GM23338 (cell line): ENCODE measurements at regions not wholly inside any gene's neighbourhood (a gene's known extent, or its start where the extent isn't known, plus 50 kb on each side); places are given as distances from the start of the nearest gene placed in this dataset.

Experiments used
- ATAC-seq: fragments of 200-7000 bp; cut with Tn5 transposase; 3 replicates; pipeline ENCODE4 v1.9.1; 2020
- DNase-seq: peaks from one replicate; pipeline ENCODE4 v3.0.0-alpha.2; 2015; ENCODE audit warnings: low spot score
- H2AFZ ChIP-seq: fragments of 200-600 bp; sonication (generic); 2 replicates; pipeline ENCODE4 v1.8.0; 2016; ENCODE audit warnings: antibody characterized with exemption, mild to moderate bottlenecking, moderate library complexity
- H3F3A ChIP-seq: fragments of 200-600 bp; sonication (generic); replicated peaks from 2 replicates; pipeline ENCODE4 v1.8.0; 2017; ENCODE audit warnings: antibody characterized with exemption, mixed run types, low read depth
- H3K27ac ChIP-seq: fragments of 200-600 bp; sonication (generic); 2 replicates; pipeline ENCODE4 v1.6.1; 2016; ENCODE audit warnings: low read depth
- H3K27me3 ChIP-seq: fragments of 200-600 bp; sonication (generic); 2 replicates; pipeline ENCODE4 v1.8.0; 2016; ENCODE audit warnings: mild to moderate bottlenecking, mixed run types, moderate library complexity; ENCODE audit not compliant: insufficient read depth
- H3K36me3 ChIP-seq: fragments of 200-600 bp; sonication (generic); 2 replicates; pipeline ENCODE4 v1.8.0; 2016; ENCODE audit warnings: mild to moderate bottlenecking; ENCODE audit not compliant: insufficient read depth
- H3K4me1 ChIP-seq: fragments of 200-600 bp; sonication (generic); 2 replicates; pipeline ENCODE4 v1.8.0; 2016; ENCODE audit warnings: mild to moderate bottlenecking, moderate library complexity; ENCODE audit not compliant: insufficient read depth
- H3K4me2 ChIP-seq: fragments of 200-600 bp; sonication (generic); 2 replicates; pipeline ENCODE4 v1.7.1; 2017; ENCODE audit warnings: mixed run types
- H3K4me3 ChIP-seq: fragments of 200-600 bp; sonication (generic); 2 replicates; pipeline ENCODE4 v1.6.1; 2016; ENCODE audit warnings: mixed run types
- H3K79me2 ChIP-seq: fragments of 200-600 bp; sonication (generic); replicated peaks from 2 replicates; pipeline ENCODE4 v1.8.0; 2017; ENCODE audit warnings: mild to moderate bottlenecking; ENCODE audit not compliant: insufficient read depth
- H3K9me2 ChIP-seq: fragments of 200-600 bp; sonication (generic); 2 replicates; pipeline ENCODE4 v1.8.0; 2017; ENCODE audit not compliant: insufficient read depth
- H4K20me1 ChIP-seq: fragments of 200-600 bp; sonication (generic); replicated peaks from 2 replicates; pipeline ENCODE4 v1.8.0; 2017; ENCODE audit warnings: mild to moderate bottlenecking; ENCODE audit not compliant: insufficient read depth
- H3K27ac Mint-ChIP-seq: 2 replicates; pipeline ENCODE4 v1.8.0; 2020; ENCODE audit warnings: inconsistent platforms, mild to moderate bottlenecking, moderate library complexity, mixed read lengths
- H3K27me3 Mint-ChIP-seq: 3 replicates; pipeline ENCODE4 v1.8.0; 2022; ENCODE audit warnings: low read depth, mild to moderate bottlenecking, moderate library complexity, mixed read lengths, inconsistent platforms; ENCODE audit not compliant: insufficient read depth, poor library complexity
- H3K36me3 Mint-ChIP-seq: 3 replicates; pipeline ENCODE4 v1.8.0; 2021; ENCODE audit warnings: low read depth, mild to moderate bottlenecking, inconsistent platforms, moderate library complexity, mixed read lengths
- H3K4me1 Mint-ChIP-seq: 3 replicates; pipeline ENCODE4 v1.8.0; 2020; ENCODE audit warnings: mild to moderate bottlenecking, inconsistent platforms, mixed read lengths
- H3K4me3 Mint-ChIP-seq: 3 replicates; pipeline ENCODE4 v1.8.0; 2021; ENCODE audit warnings: moderate library complexity, mild to moderate bottlenecking, inconsistent platforms, mixed read lengths
- H3K9me3 Mint-ChIP-seq: 3 replicates; pipeline ENCODE4 v1.8.0; 2020; ENCODE audit warnings: moderate library complexity, mild to moderate bottlenecking, inconsistent platforms, mixed read lengths
- CREB1 ChIP-seq: fragments of 250-450 bp; sonication (Bioruptor Pico); IDR thresholded peaks from 2 replicates; pipeline ENCODE4 v1.5.0; 2020; ENCODE audit warnings: low read depth, mild to moderate bottlenecking, moderate library complexity
- EZH2 ChIP-seq: fragments of 200-600 bp; sonication (generic); IDR thresholded peaks from one replicate; pipeline ENCODE4 v1.8.0; 2017; ENCODE audit warnings: antibody characterized with exemption, mild to moderate bottlenecking, low read depth; ENCODE audit not compliant: unreplicated experiment
- EZH2phosphoT487 ChIP-seq: fragments of 200-600 bp; sonication (generic); IDR thresholded peaks from one replicate; pipeline ENCODE4 v1.8.1; 2018; ENCODE audit warnings: antibody characterized with exemption; ENCODE audit not compliant: unreplicated experiment
- JUNB ChIP-seq: IDR thresholded peaks from one replicate; pipeline ENCODE4 v1.6.1; 2016; ENCODE audit warnings: antibody characterized with exemption; ENCODE audit not compliant: unreplicated experiment
- NANOG ChIP-seq: IDR thresholded peaks from 2 replicates; pipeline ENCODE4 v1.6.1; 2016; ENCODE audit warnings: antibody characterized with exemption, borderline replicate concordance
- POLR2AphosphoS5 ChIP-seq: IDR thresholded peaks from 2 replicates; pipeline ENCODE4 v1.6.1; 2016; ENCODE audit warnings: antibody characterized with exemption, low read depth
- STAT1 ChIP-seq: IDR thresholded peaks from one replicate; pipeline ENCODE4 v1.6.1; 2016; ENCODE audit warnings: antibody characterized with exemption; ENCODE audit not compliant: unreplicated experiment
- ZNF114 ChIP-seq: fragments of 250-450 bp; sonication (Bioruptor Pico); IDR thresholded peaks from 2 replicates; pipeline ENCODE4 v1.5.0; 2020; ENCODE audit warnings: mild to moderate bottlenecking, moderate library complexity
- ZNF331 ChIP-seq: fragments of 250-450 bp; sonication (Bioruptor Pico); IDR thresholded peaks from 2 replicates; pipeline ENCODE4 v1.5.0; 2020; ENCODE audit warnings: low read depth, mild to moderate bottlenecking, moderate library complexity
- TF ChIP-seq, protein P1 (sequence below): IDR thresholded peaks from 2 replicates; pipeline ENCODE4 v1.6.1; 2016; ENCODE audit warnings: antibody characterized with exemption
- TF ChIP-seq, protein P2 (sequence below), 2 experiments: fragments of 200-600 bp in 1 of 2; sonication (generic) in 1 of 2; conservative IDR thresholded peaks; 2 replicates each; pipeline versions ENCODE4 v1.5.1 to v1.6.1; 2016 to 2017; ENCODE audit warnings: antibody characterized with exemption in 2 of 2, low read depth in 2 of 2, mild to moderate bottlenecking in 2 of 2, moderate library complexity in 1 of 2
- TF ChIP-seq, protein P3 (sequence below): fragments of 250-450 bp; sonication (Bioruptor Pico); IDR thresholded peaks from 2 replicates; pipeline ENCODE4 v1.5.0; 2020; ENCODE audit warnings: mild to moderate bottlenecking, moderate library complexity

DNA sequence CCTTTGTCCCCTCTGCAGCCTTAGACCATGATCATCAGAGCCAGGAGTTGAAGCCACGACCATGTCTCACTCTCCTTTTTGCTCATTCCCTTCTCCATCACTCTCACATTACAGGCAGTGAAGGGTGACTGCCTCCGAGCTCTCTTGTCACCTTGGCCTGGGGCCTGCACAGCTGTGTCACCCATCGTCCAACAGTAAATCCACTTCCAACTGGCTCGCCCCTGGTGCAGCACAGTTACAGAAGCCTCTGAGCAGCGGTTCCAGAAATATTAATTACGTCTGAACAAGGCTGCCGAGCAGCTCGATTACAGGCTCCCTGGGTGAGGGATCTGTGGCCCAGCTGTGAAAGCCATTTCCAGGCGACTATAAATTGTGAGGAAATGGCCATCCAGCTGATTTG is 528.2 kb downstream of the NR2F2 start (continued):
- TF ChIP-seq EZH2 (no peak), JUNB (no peak), ZNF331 (CRISPR knock-in tag) (no peak), ZNF114 (no peak)
- TF ChIP-seq, protein P1, sequence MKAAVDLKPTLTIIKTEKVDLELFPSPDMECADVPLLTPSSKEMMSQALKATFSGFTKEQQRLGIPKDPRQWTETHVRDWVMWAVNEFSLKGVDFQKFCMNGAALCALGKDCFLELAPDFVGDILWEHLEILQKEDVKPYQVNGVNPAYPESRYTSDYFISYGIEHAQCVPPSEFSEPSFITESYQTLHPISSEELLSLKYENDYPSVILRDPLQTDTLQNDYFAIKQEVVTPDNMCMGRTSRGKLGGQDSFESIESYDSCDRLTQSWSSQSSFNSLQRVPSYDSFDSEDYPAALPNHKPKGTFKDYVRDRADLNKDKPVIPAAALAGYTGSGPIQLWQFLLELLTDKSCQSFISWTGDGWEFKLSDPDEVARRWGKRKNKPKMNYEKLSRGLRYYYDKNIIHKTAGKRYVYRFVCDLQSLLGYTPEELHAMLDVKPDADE: no peak
- TF ChIP-seq, protein P2, sequence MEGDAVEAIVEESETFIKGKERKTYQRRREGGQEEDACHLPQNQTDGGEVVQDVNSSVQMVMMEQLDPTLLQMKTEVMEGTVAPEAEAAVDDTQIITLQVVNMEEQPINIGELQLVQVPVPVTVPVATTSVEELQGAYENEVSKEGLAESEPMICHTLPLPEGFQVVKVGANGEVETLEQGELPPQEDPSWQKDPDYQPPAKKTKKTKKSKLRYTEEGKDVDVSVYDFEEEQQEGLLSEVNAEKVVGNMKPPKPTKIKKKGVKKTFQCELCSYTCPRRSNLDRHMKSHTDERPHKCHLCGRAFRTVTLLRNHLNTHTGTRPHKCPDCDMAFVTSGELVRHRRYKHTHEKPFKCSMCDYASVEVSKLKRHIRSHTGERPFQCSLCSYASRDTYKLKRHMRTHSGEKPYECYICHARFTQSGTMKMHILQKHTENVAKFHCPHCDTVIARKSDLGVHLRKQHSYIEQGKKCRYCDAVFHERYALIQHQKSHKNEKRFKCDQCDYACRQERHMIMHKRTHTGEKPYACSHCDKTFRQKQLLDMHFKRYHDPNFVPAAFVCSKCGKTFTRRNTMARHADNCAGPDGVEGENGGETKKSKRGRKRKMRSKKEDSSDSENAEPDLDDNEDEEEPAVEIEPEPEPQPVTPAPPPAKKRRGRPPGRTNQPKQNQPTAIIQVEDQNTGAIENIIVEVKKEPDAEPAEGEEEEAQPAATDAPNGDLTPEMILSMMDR (conservative IDR thresholded peaks at IDR 0.05; ENCODE audit: low read depth in 2 of 2): no peak

DNA sequence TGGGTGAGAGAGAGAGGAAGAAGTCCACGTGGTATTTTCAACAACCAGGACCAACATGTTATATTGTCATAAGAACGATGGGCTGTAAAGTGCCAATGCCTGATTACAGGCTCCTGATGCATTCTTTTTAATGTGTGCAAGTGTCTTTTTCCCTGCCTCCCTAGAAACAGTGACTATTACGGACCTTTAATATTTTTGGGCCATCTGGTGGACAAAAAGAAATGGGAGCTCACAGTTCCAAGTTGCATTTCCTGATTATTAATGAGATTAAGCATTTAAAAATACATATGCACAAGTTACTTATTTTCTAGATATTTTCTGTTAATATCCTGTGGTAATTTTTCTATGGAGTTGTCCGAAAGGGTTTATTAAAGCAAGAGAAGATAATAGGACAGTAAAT is 530.2 kb downstream of the NR2F2 start:
- no peak overlapping the region for H3K4me2 ChIP-seq
- no peak overlapping the region for H3K4me3 Mint-ChIP-seq
- H3K27ac ChIP-seq: no peak overlapping the region
- H3K9me3 Mint-ChIP-seq: no peaks in the 10 kb centered on the region
- H3K36me3 ChIP-seq: no peaks in the 10 kb centered on the region
- peaks cover 3% of the 10 kb centered on the region; the same call in 2 of the 3 replicates for H3K4me1 Mint-ChIP-seq
- peaks cover 10% of the 10 kb centered on the region; the same call in 1 of the 2 replicates for H3K9me2 ChIP-seq
- H3K27me3 Mint-ChIP-seq: no peaks in the 10 kb centered on the region
- no peak for ATAC-seq
- DNase-seq: no peak
- H3F3A ChIP-seq: no peaks in the 10 kb centered on the region
- peaks cover 5% of the 10 kb centered on the region; the same call in 1 of the 2 replicates for H3K4me1 ChIP-seq
- no peaks in the 10 kb centered on the region for H3K79me2 ChIP-seq
- no peaks in the 10 kb centered on the region for H4K20me1 ChIP-seq
- no peak overlapping the region for H3K4me3 ChIP-seq
- no peaks in the 10 kb centered on the region for H3K36me3 Mint-ChIP-seq
- H3K27ac Mint-ChIP-seq: no peak overlapping the region
- H2AFZ ChIP-seq: no peak overlapping the region
- H3K27me3 ChIP-seq: no peaks in the 10 kb centered on the region
- TF ChIP-seq CREB1 (no peak), EZH2 (no peak), POLR2AphosphoS5 (no peak), ZNF331 (CRISPR knock-in tag) (no peak), JUNB (no peak), STAT1 (no peak), NANOG (no peak), ZNF114 (no peak), EZH2phosphoT487 (no peak)
- TF ChIP-seq, protein P3, sequence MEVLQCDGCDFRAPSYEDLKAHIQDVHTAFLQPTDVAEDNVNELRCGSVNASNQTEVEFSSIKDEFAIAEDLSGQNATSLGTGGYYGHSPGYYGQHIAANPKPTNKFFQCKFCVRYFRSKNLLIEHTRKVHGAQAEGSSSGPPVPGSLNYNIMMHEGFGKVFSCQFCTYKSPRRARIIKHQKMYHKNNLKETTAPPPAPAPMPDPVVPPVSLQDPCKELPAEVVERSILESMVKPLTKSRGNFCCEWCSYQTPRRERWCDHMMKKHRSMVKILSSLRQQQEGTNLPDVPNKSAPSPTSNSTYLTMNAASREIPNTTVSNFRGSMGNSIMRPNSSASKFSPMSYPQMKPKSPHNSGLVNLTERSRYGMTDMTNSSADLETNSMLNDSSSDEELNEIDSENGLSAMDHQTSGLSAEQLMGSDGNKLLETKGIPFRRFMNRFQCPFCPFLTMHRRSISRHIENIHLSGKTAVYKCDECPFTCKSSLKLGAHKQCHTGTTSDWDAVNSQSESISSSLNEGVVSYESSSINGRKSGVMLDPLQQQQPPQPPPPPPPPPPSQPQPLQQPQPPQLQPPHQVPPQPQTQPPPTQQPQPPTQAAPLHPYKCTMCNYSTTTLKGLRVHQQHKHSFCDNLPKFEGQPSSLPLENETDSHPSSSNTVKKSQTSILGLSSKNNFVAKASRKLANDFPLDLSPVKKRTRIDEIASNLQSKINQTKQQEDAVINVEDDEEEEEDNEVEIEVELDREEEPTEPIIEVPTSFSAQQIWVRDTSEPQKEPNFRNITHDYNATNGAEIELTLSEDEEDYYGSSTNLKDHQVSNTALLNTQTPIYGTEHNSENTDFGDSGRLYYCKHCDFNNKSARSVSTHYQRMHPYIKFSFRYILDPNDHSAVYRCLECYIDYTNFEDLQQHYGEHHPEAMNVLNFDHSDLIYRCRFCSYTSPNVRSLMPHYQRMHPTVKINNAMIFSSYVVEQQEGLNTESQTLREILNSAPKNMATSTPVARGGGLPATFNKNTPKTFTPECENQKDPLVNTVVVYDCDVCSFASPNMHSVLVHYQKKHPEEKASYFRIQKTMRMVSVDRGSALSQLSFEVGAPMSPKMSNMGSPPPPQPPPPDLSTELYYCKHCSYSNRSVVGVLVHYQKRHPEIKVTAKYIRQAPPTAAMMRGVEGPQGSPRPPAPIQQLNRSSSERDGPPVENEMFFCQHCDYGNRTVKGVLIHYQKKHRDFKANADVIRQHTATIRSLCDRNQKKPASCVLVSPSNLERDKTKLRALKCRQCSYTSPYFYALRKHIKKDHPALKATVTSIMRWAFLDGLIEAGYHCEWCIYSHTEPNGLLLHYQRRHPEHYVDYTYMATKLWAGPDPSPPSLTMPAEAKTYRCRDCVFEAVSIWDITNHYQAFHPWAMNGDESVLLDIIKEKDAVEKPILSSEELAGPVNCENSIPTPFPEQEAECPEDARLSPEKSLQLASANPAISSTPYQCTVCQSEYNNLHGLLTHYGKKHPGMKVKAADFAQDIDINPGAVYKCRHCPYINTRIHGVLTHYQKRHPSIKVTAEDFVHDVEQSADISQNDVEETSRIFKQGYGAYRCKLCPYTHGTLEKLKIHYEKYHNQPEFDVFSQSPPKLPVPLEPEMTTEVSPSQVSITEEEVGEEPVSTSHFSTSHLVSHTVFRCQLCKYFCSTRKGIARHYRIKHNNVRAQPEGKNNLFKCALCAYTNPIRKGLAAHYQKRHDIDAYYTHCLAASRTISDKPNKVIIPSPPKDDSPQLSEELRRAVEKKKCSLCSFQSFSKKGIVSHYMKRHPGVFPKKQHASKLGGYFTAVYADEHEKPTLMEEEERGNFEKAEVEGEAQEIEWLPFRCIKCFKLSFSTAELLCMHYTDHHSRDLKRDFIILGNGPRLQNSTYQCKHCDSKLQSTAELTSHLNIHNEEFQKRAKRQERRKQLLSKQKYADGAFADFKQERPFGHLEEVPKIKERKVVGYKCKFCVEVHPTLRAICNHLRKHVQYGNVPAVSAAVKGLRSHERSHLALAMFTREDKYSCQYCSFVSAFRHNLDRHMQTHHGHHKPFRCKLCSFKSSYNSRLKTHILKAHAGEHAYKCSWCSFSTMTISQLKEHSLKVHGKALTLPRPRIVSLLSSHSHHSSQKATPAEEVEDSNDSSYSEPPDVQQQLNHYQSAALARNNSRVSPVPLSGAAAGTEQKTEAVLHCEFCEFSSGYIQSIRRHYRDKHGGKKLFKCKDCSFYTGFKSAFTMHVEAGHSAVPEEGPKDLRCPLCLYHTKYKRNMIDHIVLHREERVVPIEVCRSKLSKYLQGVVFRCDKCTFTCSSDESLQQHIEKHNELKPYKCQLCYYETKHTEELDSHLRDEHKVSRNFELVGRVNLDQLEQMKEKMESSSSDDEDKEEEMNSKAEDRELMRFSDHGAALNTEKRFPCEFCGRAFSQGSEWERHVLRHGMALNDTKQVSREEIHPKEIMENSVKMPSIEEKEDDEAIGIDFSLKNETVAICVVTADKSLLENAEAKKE (CRISPR knock-in tag): no peak
- TF ChIP-seq, protein P2 (conservative IDR thresholded peaks at IDR 0.05; ENCODE audit: low read depth in 2 of 2): no peak
- TF ChIP-seq, protein P1: no peak
